MCF 10A (cell line): ENCODE measurements at regions not wholly inside any gene's neighbourhood (a gene's known extent, or its start where the extent isn't known, plus 50 kb on each side); places are given as distances from the start of the nearest gene placed in this dataset.

ENCODE experiments used
- BruUV-seq: library from RNA; stranded (reverse); fragments of 400-500 nt; replicated peaks from 2 replicates; lab custom pipeline; 2021; lab: Mats Ljungman, UMichigan
- CTCF ChIA-PET: fragments of 300-600 bp; sonication (Branson Sonifier 250); formaldehyde crosslinking; extraction: SDS; loops from one replicate; lab custom pipeline; 2021; ENCODE audit warnings: antibody characterized with exemption, inconsistent platforms; lab: Yijun Ruan, JAX
- POLR2A ChIA-PET: fragments of 300-600, 350-650 bp; sonication (Branson Sonifier 250); formaldehyde crosslinking; extraction: SDS; loops from one replicate; lab custom pipeline; 2020; ENCODE audit warnings: antibody characterized with exemption, inconsistent platforms; lab: Yijun Ruan, JAX
- DNase-seq: peaks from one replicate; pipeline ENCODE4 v3.0.0-alpha.2; 2018; ENCODE audit not compliant: unreplicated experiment
- H3K27ac Mint-ChIP-seq: one replicate; pipeline ENCODE4 v1.8.0; 2022; ENCODE audit warnings: mild to moderate bottlenecking, low read depth, mixed read lengths; ENCODE audit not compliant: unreplicated experiment
- H3K27me3 Mint-ChIP-seq: one replicate; pipeline ENCODE4 v1.8.0; 2022; ENCODE audit warnings: mixed read lengths; ENCODE audit not compliant: insufficient read depth, unreplicated experiment
- H3K36me3 Mint-ChIP-seq: one replicate; pipeline ENCODE4 v1.8.0; 2022; ENCODE audit warnings: mild to moderate bottlenecking, moderate library complexity, mixed read lengths; ENCODE audit not compliant: insufficient read depth, unreplicated experiment
- H3K4me1 Mint-ChIP-seq: one replicate; pipeline ENCODE4 v1.8.0; 2022; ENCODE audit warnings: mixed read lengths; ENCODE audit not compliant: insufficient read depth, unreplicated experiment
- H3K4me3 Mint-ChIP-seq: one replicate; pipeline ENCODE4 v1.8.0; 2022; ENCODE audit warnings: mild to moderate bottlenecking, moderate library complexity, mixed read lengths; ENCODE audit not compliant: unreplicated experiment
- H3K9me3 Mint-ChIP-seq: one replicate; pipeline ENCODE4 v1.8.0; 2022; ENCODE audit warnings: mixed read lengths; ENCODE audit not compliant: unreplicated experiment
- intact Hi-C: fragments of 100-400 bp; cut with micrococcal nuclease; formaldehyde crosslinking; loops from 2 replicates; pipeline ENCODE4 v1.14.1; 2022
- TF ChIP-seq, protein P1 (sequence below): fragments of 200-600 bp; IDR thresholded peaks from one replicate; pipeline ENCODE4 v1.8.0; 2022; ENCODE audit warnings: antibody characterized with exemption, mild to moderate bottlenecking; ENCODE audit not compliant: unreplicated experiment

DNA sequence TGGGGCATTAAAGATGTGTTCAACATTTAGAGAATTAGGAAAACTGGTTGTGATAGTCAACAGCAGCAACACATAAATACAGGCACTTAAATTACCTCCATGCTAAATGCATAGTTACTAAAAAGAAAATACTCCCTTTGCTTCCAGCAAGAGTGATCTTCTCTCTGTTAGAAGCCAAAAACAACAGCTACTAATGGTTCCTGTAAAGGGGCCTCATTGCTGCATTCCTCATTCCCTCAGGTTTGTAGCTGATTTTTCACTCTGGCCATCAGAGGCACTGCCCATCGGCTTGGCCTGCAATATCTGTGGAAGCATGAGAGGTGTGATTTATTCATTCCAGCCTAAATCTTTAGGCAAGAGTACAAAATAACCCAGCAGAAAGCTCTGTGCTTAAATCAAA, 466.0 kb upstream of the ADAMTS16 start:
- CTCF ChIA-PET: no interaction called here
- Mint-ChIP-seq H3K4me1 (no peaks in the 10 kb centered on the region), H3K4me3 (no peak overlapping the region)

DNA sequence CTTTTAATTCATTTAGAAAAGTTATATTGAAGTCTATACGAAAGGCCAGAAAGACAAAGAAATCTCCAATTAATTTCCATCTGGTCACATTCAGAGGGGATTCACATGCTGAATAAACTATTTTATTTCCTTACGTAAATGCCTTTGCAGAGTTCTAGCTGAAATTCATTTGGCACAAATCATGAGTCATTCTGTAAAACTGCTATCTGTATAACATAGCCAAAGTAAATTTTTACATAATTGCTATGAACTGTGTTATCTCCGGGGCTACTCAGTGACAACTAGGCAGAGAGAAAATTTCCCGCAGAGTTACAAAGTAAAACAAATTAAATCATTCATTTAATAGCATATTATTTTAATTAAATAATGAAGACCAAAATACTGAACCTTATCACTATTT, 463.2 kb upstream of the ADAMTS16 start:
- intact Hi-C loops: no loop called here
- BruUV-seq: no TSS peak
- Mint-ChIP-seq H3K36me3 (no peaks in the 10 kb centered on the region), H3K9me3 (peaks cover 12% of the 10 kb centered on the region), H3K4me3 (no peak overlapping the region), H3K4me1 (no peaks in the 10 kb centered on the region), H3K27me3 (no peaks in the 10 kb centered on the region), H3K27ac (no peak overlapping the region)
- no peak for DNase-seq
- CTCF ChIA-PET: interaction anchor here (1.4 kb wide), 1 partner anchor 23 kb away, joined by 4 read pairs; no protein-coding TSS in a partner anchor
- POLR2A ChIA-PET: no interaction called here
- TF ChIP-seq, protein P1, sequence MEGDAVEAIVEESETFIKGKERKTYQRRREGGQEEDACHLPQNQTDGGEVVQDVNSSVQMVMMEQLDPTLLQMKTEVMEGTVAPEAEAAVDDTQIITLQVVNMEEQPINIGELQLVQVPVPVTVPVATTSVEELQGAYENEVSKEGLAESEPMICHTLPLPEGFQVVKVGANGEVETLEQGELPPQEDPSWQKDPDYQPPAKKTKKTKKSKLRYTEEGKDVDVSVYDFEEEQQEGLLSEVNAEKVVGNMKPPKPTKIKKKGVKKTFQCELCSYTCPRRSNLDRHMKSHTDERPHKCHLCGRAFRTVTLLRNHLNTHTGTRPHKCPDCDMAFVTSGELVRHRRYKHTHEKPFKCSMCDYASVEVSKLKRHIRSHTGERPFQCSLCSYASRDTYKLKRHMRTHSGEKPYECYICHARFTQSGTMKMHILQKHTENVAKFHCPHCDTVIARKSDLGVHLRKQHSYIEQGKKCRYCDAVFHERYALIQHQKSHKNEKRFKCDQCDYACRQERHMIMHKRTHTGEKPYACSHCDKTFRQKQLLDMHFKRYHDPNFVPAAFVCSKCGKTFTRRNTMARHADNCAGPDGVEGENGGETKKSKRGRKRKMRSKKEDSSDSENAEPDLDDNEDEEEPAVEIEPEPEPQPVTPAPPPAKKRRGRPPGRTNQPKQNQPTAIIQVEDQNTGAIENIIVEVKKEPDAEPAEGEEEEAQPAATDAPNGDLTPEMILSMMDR: no peak

More for the DNA sequence above, 466.0 kb upstream of the ADAMTS16 start:
- H3K9me3 Mint-ChIP-seq: peaks cover 9% of the 10 kb centered on the region
- intact Hi-C loops: no loop called here
- H3K36me3 Mint-ChIP-seq: no peaks in the 10 kb centered on the region
- DNase-seq: no peak
- no peak overlapping the region for H3K27ac Mint-ChIP-seq
- TF ChIP-seq, protein P1: no peak
- no peaks in the 10 kb centered on the region for H3K27me3 Mint-ChIP-seq
- POLR2A ChIA-PET: no interaction called here
- no TSS peak for BruUV-seq

DNA sequence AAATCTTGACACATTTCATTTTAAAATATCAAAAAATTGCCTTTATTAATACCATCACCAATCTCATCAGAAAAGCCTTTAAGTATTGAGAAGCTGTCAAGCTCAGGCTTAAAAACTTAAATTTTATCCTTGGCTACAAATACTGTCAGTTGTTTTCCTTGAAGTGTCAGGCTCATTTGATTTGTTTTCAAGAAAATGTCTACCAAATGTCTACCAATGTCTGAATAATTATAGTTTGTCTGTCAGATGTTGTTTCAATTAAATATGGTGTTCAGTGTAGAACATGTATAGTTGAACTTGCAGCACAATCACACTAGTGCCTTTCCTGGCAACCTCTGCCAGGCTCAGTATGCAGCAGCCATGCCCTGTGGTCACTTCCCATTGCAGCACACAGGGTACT, 455.2 kb upstream of the ADAMTS16 start:
- no TSS peak for BruUV-seq
- TF ChIP-seq, protein P1: no peak
- POLR2A ChIA-PET: no interaction called here
- Mint-ChIP-seq H3K4me1 (no peaks in the 10 kb centered on the region), H3K27me3 (no peaks in the 10 kb centered on the region), H3K27ac (no peak overlapping the region), H3K9me3 (peaks cover 27% of the 10 kb centered on the region), H3K4me3 (no peak overlapping the region), H3K36me3 (no peaks in the 10 kb centered on the region)
- CTCF ChIA-PET: no interaction called here
- DNase-seq: no peak
- intact Hi-C loops: no loop called here

DNA sequence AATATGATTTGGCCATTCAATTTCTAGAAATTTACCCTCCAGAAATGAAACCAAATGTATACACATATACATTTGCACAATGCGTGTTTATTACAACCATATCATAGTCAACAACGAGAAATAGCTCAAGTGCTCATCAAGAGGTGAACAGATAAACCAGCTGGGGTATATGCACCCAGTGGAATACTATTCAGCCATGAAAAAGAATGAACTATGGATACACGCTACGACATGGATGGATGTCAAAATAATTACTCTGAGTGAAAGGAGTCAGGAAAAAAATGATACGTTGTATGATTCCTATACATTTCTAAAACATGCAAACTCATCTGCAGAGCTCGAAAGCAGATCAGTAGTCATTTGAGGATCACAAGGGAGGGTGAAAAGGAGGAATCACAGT, 441.5 kb upstream of the ADAMTS16 start:
- intact Hi-C loops: no loop called here
- BruUV-seq: no TSS peak
- Mint-ChIP-seq H3K27me3 (no peaks in the 10 kb centered on the region), H3K27ac (no peak overlapping the region), H3K9me3 (no peaks in the 10 kb centered on the region), H3K4me3 (no peak overlapping the region), H3K4me1 (no peaks in the 10 kb centered on the region), H3K36me3 (no peaks in the 10 kb centered on the region)
- TF ChIP-seq, protein P1: no peak
- CTCF ChIA-PET: interaction anchor here (0.6 to 2.0 kb wide), 7 partner anchors 11 to 402 kb away, joined by 3 to 9 read pairs (median 3); no protein-coding TSS in a partner anchor
- DNase-seq: no peak
- POLR2A ChIA-PET: interaction anchor here (0.7 to 1.3 kb wide), 2 partner anchors 10 to 15 kb away, joined by 3 to 5 read pairs; no protein-coding TSS in a partner anchor
